ENCODE measurements at regions not wholly inside any gene's neighbourhood (a gene's known extent, or its start where the extent isn't known, plus 50 kb on each side); places are given as distances from the start of the nearest gene placed in this dataset.

DNA sequence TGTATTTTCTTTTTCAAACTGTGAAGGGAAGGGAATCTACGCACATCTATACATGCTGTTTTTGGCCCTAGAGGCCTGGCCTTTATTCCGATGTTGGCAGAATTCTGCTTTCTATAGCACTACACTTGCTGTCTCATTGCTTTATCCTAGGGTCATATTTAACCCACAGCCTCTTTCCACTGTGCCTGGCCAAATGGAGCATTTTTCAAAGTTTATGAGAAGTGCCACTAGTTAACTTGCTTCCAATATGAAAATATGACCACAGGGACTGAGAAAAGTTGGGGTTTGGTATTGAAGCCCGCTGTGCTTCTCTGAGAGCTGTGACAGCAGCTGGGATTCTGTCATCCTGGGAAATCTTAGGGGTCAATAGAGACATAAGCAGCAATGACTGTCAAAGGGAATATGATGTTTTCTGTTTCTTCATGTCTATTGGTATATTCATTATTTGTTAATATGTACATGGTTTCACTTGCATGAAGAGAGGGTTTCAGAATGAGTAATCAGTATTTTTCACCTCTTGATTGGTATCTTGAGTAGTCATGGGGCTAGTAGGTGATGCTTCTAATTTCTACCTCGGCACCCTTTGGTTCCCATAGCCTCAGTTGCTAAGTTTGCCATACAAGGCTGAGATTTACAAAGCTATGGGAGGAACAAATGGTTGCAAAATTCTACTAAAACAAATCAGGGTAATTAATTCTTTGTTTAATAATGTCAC lies 275.8 kb upstream of the RBMS3 start:
- ChIA-PET CTCF (no interaction called here), POLR2A (no interaction called here), RAD21 (ENCODE audit: low non-redundant PET in 1 of 2, low total read pairs in 2 of 2, uncharacterized antibody in 2 of 2, unreplicated experiment in 2 of 2) (no interaction called here)
- no peaks in the 10 kb centered on the region for H3K9me2 ChIP-seq (ENCODE audit: insufficient read depth)
- H3K4me3 ChIP-seq (replicated peaks in 1 of 2; ENCODE audit: low read depth in 1 of 2, low read length in 2 of 2): no peak overlapping the region
- no peak overlapping the region for H3K9ac ChIP-seq (ENCODE audit: low read length)
- no peak overlapping the region for H3K27ac ChIP-seq (ENCODE audit: low read depth, low read length)
- H4K20me1 ChIP-seq (ENCODE audit: insufficient read depth): no peaks in the 10 kb centered on the region
- no peaks in the 10 kb centered on the region for H3K79me2 ChIP-seq (ENCODE audit: insufficient read depth, low read length)
- ATAC-seq (no peak), DNase-seq (ENCODE audit: low read depth, low spot score) (no peak)
- H3K36me3 ChIP-seq (ENCODE audit: control insufficient read depth in 1 of 2, insufficient read depth in 2 of 2, low read length in 2 of 2): no peaks in the 10 kb centered on the region
- BruUV-seq (replicated peaks): no TSS peak
- H3K4me1 ChIP-seq (ENCODE audit: control insufficient read depth in 1 of 2, insufficient read depth in 2 of 2, low read length in 2 of 2): no peaks in the 10 kb centered on the region
- intact Hi-C loops (cut with micrococcal nuclease): no loop called here
- no peaks in the 10 kb centered on the region for H3K9me3 ChIP-seq (ENCODE audit: control insufficient read depth in 1 of 2, insufficient read depth in 1 of 2, low read depth in 1 of 2, low read length in 2 of 2)
- no peak overlapping the region for H2AFZ ChIP-seq (ENCODE audit: low read depth, low read length, poor library complexity, severe bottlenecking)
- H3K27me3 ChIP-seq (ENCODE audit: insufficient read depth, low read length): no peaks in the 10 kb centered on the region
- TF ChIP-seq EGR1 (IDR thresholded peaks at IDR 0.05; ENCODE audit: low read depth) (no peak), CEBPB (IDR thresholded peaks at IDR 0.05; ENCODE audit: low read depth) (no peak), SP1 (IDR thresholded peaks at IDR 0.05; ENCODE audit: low read depth) (no peak), TCF7L2 (IDR thresholded peaks at IDR 0.05; ENCODE audit: borderline replicate concordance, extremely low read depth, insufficient read depth, insufficient read length) (no peak), EZH2phosphoT487 (IDR thresholded peaks at IDR 0.05; ENCODE audit: borderline replicate concordance) (no peak), JUND (IDR thresholded peaks at IDR 0.05) (no peak), EZH2 (IDR thresholded peaks at IDR 0.05) (no peak), POLR2AphosphoS5 (IDR thresholded peaks at IDR 0.05; ENCODE audit: low read depth, low read length) (no peak), FOSL1 (IDR thresholded peaks at IDR 0.05; ENCODE audit: low read depth) (no peak)
- TF ChIP-seq, protein P1, sequence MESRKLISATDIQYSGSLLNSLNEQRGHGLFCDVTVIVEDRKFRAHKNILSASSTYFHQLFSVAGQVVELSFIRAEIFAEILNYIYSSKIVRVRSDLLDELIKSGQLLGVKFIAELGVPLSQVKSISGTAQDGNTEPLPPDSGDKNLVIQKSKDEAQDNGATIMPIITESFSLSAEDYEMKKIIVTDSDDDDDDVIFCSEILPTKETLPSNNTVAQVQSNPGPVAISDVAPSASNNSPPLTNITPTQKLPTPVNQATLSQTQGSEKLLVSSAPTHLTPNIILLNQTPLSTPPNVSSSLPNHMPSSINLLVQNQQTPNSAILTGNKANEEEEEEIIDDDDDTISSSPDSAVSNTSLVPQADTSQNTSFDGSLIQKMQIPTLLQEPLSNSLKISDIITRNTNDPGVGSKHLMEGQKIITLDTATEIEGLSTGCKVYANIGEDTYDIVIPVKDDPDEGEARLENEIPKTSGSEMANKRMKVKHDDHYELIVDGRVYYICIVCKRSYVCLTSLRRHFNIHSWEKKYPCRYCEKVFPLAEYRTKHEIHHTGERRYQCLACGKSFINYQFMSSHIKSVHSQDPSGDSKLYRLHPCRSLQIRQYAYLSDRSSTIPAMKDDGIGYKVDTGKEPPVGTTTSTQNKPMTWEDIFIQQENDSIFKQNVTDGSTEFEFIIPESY (IDR thresholded peaks at IDR 0.05; ENCODE audit: extremely low read depth, insufficient replicate concordance, low read length): no peak
- no peak overlapping the region for H3K4me2 ChIP-seq (ENCODE audit: low read length)

All from HCT116 (cell line).